ENCODE measurements at regions not wholly inside any gene's neighbourhood (a gene's known extent, or its start where the extent isn't known, plus 50 kb on each side); places are given as distances from the start of the nearest gene placed in this dataset.

GRCh38 chr2:105590780-105591660 lies 153.7 kb upstream of the NCK2 start:
- TF ChIP-seq ZNF274 (IDR thresholded peaks at IDR 0.05; ENCODE audit: low read depth, low read length) (no peak), YY1 (IDR thresholded peaks at IDR 0.05; ENCODE audit: insufficient read depth, insufficient read length) (no peak)

Data from NT2/D1 (cell line).